PC-9 (cell line): ENCODE measurements at regions not wholly inside any gene's neighbourhood (a gene's known extent, or its start where the extent isn't known, plus 50 kb on each side); places are given as distances from the start of the nearest gene placed in this dataset.

ENCODE experiments used
- CTCF ChIP-seq: fragments of 200-600 bp; sonication (generic); conservative IDR thresholded peaks from 2 replicates; pipeline ENCODE4 v1.6.1; 2017; ENCODE audit warnings: mixed run types, antibody characterized with exemption, mild to moderate bottlenecking, moderate library complexity
- EZH2 ChIP-seq: fragments of 200-600 bp; sonication (generic); IDR thresholded peaks from 2 replicates; pipeline ENCODE4 v1.8.0; 2017; ENCODE audit warnings: antibody characterized with exemption, low read depth

- no peak for TF ChIP-seq CTCF
- TF ChIP-seq EZH2, result no peak
Observed at GRCh38 chr6:125365230-125365629, 63.5 kb upstream of the HDDC2 start.
